GM23338 (cell line): ENCODE measurements at regions not wholly inside any gene's neighbourhood (a gene's known extent, or its start where the extent isn't known, plus 50 kb on each side); places are given as distances from the start of the nearest gene placed in this dataset.

ENCODE experiments used
- EZH2 ChIP-seq: fragments of 200-600 bp; sonication (generic); IDR thresholded peaks from one replicate; pipeline ENCODE4 v1.8.0; 2017; ENCODE audit warnings: antibody characterized with exemption, mild to moderate bottlenecking, low read depth; ENCODE audit not compliant: unreplicated experiment
- TF ChIP-seq, protein P1 (sequence below), 2 experiments: fragments of 200-600 bp in 1 of 2; sonication (generic) in 1 of 2; conservative IDR thresholded peaks; 2 replicates each; pipeline versions ENCODE4 v1.5.1 to v1.6.1; 2016 to 2017; ENCODE audit warnings: antibody characterized with exemption in 2 of 2, low read depth in 2 of 2, mild to moderate bottlenecking in 2 of 2, moderate library complexity in 1 of 2

DNA sequence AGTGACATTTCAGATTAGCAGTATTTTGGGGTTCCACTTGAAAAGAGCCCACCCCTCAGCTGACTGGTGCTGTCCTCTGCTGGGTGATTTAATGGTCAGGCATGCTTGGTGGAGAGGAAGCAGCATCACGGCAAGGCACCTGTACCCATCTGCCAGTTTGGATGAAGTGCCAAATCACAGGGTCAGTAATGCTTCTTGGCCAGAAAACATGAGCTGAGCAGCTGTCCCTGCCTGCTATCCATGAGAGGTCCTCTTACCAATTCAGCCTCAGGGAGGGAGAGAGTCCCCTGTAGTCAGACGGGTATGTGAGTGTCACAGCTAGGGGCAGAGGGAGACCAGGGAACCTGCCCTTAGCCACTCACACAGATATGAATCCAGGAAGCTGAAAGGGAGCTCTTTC is 137.9 kb downstream of the SEC61B start:
- TF ChIP-seq EZH2 = no peak
- TF ChIP-seq, protein P1, sequence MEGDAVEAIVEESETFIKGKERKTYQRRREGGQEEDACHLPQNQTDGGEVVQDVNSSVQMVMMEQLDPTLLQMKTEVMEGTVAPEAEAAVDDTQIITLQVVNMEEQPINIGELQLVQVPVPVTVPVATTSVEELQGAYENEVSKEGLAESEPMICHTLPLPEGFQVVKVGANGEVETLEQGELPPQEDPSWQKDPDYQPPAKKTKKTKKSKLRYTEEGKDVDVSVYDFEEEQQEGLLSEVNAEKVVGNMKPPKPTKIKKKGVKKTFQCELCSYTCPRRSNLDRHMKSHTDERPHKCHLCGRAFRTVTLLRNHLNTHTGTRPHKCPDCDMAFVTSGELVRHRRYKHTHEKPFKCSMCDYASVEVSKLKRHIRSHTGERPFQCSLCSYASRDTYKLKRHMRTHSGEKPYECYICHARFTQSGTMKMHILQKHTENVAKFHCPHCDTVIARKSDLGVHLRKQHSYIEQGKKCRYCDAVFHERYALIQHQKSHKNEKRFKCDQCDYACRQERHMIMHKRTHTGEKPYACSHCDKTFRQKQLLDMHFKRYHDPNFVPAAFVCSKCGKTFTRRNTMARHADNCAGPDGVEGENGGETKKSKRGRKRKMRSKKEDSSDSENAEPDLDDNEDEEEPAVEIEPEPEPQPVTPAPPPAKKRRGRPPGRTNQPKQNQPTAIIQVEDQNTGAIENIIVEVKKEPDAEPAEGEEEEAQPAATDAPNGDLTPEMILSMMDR (conservative IDR thresholded peaks at IDR 0.05; ENCODE audit: low read depth in 2 of 2) = no peak
